Fibroblast of lung (primary cell): ENCODE measurements at regions not wholly inside any gene's neighbourhood (a gene's known extent, or its start where the extent isn't known, plus 50 kb on each side); places are given as distances from the start of the nearest gene placed in this dataset.

Source experiments
- EZH2 ChIP-seq: IDR thresholded peaks from 2 replicates; pipeline ENCODE4 v1.5.1; 2012; ENCODE audit warnings: low read length, control low read depth, mild to moderate bottlenecking; ENCODE audit errors: missing control alignments
- TF ChIP-seq, protein P1 (sequence below), 2 donors: IDR thresholded peaks in 1 of 2; conservative IDR thresholded peaks in 1 of 2; 1 replicate in 1 of 2; 2 replicates in 1 of 2; pipeline ENCODE4 v1.5.1; 2011 to 2012; ENCODE audit warnings: low read length in 2 of 2, control low read depth in 1 of 2, inconsistent platforms in 1 of 2, low read depth in 1 of 2, mild to moderate bottlenecking in 1 of 2

DNA sequence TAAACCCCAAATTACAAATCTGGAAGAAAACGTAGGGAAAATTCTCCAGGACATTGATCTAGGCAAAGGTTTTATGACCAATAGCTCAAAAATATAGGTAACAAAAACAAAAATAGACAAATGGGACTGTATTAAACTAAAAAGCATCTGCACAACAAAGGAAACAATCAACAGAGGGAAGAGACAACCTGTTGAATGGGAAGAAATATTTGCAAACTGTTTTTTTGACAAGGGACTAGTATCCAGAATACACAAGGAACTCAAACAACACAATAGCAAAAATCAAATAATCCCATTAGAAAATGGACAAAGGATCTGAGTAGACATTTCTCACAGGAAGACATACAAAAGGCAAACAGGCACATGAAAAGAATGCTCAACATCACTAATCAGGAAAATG, 386.3 kb downstream of the ENC1 start:
- TF ChIP-seq, protein P1, sequence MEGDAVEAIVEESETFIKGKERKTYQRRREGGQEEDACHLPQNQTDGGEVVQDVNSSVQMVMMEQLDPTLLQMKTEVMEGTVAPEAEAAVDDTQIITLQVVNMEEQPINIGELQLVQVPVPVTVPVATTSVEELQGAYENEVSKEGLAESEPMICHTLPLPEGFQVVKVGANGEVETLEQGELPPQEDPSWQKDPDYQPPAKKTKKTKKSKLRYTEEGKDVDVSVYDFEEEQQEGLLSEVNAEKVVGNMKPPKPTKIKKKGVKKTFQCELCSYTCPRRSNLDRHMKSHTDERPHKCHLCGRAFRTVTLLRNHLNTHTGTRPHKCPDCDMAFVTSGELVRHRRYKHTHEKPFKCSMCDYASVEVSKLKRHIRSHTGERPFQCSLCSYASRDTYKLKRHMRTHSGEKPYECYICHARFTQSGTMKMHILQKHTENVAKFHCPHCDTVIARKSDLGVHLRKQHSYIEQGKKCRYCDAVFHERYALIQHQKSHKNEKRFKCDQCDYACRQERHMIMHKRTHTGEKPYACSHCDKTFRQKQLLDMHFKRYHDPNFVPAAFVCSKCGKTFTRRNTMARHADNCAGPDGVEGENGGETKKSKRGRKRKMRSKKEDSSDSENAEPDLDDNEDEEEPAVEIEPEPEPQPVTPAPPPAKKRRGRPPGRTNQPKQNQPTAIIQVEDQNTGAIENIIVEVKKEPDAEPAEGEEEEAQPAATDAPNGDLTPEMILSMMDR (conservative IDR thresholded peaks at IDR 0.05 in 1 of 2, IDR thresholded peaks at IDR 0.05 in 1 of 2; ENCODE audit: low read depth in 1 of 2, low read length in 2 of 2), result no peak
- TF ChIP-seq EZH2, result no peak
